ENCODE measurements at regions not wholly inside any gene's neighbourhood (a gene's known extent, or its start where the extent isn't known, plus 50 kb on each side); places are given as distances from the start of the nearest gene placed in this dataset.

DNA sequence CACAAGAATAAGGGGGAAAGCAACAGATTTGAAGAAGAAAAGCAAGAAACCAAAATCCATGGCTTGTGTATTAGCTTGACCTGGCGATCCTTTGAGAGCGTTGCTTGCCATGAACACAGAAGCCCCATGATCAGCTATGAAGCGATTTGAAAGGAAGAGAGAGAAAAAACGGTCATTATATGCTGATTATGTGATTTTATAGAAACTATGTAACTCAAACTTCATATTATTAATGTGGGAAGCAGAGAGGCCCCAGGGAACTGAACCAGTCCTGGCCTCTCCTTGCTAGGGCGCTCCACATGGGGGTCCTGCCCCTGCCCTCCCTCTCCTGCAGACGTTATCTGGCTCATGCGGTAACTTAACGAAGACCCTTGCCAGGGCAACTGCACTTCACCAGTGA is 306.1 kb upstream of the ADARB2 start:
- Histone ChIP-seq H3K9me2 (replicated peaks; ENCODE audit: low read length) (no peaks in the 10 kb centered on the region), H3K4me2 (ENCODE audit: low read length) (no peak overlapping the region), H3K27me3 (ENCODE audit: low read length) (no peaks in the 10 kb centered on the region), H3K36me3 (ENCODE audit: low read depth, low read length) (no peaks in the 10 kb centered on the region), H3K4me1 (ENCODE audit: insufficient read depth, low read length) (no peaks in the 10 kb centered on the region), H3F3A (ENCODE audit: low read length, unreplicated experiment) (no peaks in the 10 kb centered on the region), H3K79me2 (ENCODE audit: low read length) (no peaks in the 10 kb centered on the region), H3K27ac (ENCODE audit: low read length) (no peak overlapping the region), H2AFZ (ENCODE audit: low read length) (no peak overlapping the region), H4K20me1 (ENCODE audit: low read length) (no peaks in the 10 kb centered on the region), H3K9ac (ENCODE audit: low read length) (no peak overlapping the region), H3K4me3 (ENCODE audit: low read length) (no peak overlapping the region), H3K9me3 (ENCODE audit: low read length) (no peaks in the 10 kb centered on the region)
- TF ChIP-seq, protein P1, sequence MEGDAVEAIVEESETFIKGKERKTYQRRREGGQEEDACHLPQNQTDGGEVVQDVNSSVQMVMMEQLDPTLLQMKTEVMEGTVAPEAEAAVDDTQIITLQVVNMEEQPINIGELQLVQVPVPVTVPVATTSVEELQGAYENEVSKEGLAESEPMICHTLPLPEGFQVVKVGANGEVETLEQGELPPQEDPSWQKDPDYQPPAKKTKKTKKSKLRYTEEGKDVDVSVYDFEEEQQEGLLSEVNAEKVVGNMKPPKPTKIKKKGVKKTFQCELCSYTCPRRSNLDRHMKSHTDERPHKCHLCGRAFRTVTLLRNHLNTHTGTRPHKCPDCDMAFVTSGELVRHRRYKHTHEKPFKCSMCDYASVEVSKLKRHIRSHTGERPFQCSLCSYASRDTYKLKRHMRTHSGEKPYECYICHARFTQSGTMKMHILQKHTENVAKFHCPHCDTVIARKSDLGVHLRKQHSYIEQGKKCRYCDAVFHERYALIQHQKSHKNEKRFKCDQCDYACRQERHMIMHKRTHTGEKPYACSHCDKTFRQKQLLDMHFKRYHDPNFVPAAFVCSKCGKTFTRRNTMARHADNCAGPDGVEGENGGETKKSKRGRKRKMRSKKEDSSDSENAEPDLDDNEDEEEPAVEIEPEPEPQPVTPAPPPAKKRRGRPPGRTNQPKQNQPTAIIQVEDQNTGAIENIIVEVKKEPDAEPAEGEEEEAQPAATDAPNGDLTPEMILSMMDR (conservative IDR thresholded peaks at IDR 0.05; ENCODE audit: low read depth, low read length), result no peak
- TF ChIP-seq EZH2phosphoT487 (IDR thresholded peaks at IDR 0.05; ENCODE audit: borderline replicate concordance, low read length), result no peak
- TF ChIP-seq EZH2 (IDR thresholded peaks at IDR 0.05; ENCODE audit: low read length, unreplicated experiment), result no peak
- POLR2A ChIA-PET (ENCODE audit: unreplicated experiment), result no interaction called here
- intact Hi-C loops (cut with micrococcal nuclease), result no loop called here
- ATAC-seq (no peak), DNase-seq (no peak)
- CTCF ChIA-PET, result no interaction called here
- BruUV-seq (replicated peaks), result no TSS peak

DNA sequence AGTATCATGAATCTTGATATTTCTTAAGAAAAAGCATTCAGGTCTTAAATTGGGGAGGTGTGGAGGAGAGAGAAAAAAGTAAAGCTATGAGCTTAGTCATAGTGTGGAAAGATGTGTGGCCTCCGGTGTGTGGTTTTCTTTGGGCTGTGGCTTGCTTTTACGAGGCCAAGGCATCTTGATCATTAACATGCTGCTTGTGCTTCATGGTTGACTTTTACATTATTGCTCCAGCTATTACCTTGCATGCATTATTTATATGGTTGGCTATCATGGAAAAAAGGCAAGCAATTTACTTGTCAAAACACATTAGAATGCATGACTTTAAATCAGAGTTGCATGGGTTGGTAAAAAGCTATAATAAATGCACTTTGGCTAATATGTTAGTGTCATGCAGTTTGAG is 300.7 kb upstream of the ADARB2 start:
- no peaks in the 10 kb centered on the region for H3K27me3 ChIP-seq (ENCODE audit: low read length)
- TF ChIP-seq EZH2 (IDR thresholded peaks at IDR 0.05; ENCODE audit: low read length, unreplicated experiment), result no peak
- TF ChIP-seq, protein P1 (conservative IDR thresholded peaks at IDR 0.05; ENCODE audit: low read depth, low read length), result no peak
- TF ChIP-seq EZH2phosphoT487 (IDR thresholded peaks at IDR 0.05; ENCODE audit: borderline replicate concordance, low read length), result no peak
- H4K20me1 ChIP-seq (ENCODE audit: low read length), result no peaks in the 10 kb centered on the region
- H3K27ac ChIP-seq (ENCODE audit: low read length), result no peak overlapping the region
- no peaks in the 10 kb centered on the region for H3K9me2 ChIP-seq (replicated peaks; ENCODE audit: low read length)
- ATAC-seq, result no peak
- DNase-seq, result no peak
- H3F3A ChIP-seq (ENCODE audit: low read length, unreplicated experiment), result no peaks in the 10 kb centered on the region
- H3K9ac ChIP-seq (ENCODE audit: low read length), result no peak overlapping the region
- H3K9me3 ChIP-seq (ENCODE audit: low read length), result no peaks in the 10 kb centered on the region
- BruUV-seq (replicated peaks), result no TSS peak
- H3K36me3 ChIP-seq (ENCODE audit: low read depth, low read length), result no peaks in the 10 kb centered on the region
- H3K4me3 ChIP-seq (ENCODE audit: low read length), result no peak overlapping the region
- POLR2A ChIA-PET (ENCODE audit: unreplicated experiment), result no interaction called here
- CTCF ChIA-PET, result no interaction called here
- no peaks in the 10 kb centered on the region for H3K4me1 ChIP-seq (ENCODE audit: insufficient read depth, low read length)
- no peak overlapping the region for H3K4me2 ChIP-seq (ENCODE audit: low read length)
- H3K79me2 ChIP-seq (ENCODE audit: low read length), result no peaks in the 10 kb centered on the region
- intact Hi-C loops (cut with micrococcal nuclease), result no loop called here
- no peak overlapping the region for H2AFZ ChIP-seq (ENCODE audit: low read length)

DNA sequence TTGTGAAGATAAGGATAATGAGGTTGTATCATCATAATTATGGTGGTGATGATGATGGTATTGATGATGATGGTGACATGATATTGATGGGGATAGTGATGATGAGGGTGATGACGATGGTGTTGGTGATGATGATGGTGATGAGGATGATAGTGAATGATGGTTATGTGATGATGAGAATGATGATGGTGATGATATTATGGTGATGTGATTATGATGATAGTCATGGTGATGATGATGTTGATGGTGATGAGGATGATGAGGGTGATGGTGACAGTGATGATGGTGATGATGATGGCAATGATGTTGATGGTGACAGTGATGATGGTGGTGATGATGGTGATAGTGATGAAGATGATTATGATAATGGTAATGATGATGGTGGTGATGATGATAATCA is 299.9 kb upstream of the ADARB2 start:
- Histone ChIP-seq H3K4me1 (ENCODE audit: insufficient read depth, low read length) (no peaks in the 10 kb centered on the region), H3F3A (ENCODE audit: low read length, unreplicated experiment) (no peaks in the 10 kb centered on the region), H3K9me2 (replicated peaks; ENCODE audit: low read length) (no peaks in the 10 kb centered on the region), H3K27me3 (ENCODE audit: low read length) (no peaks in the 10 kb centered on the region), H3K9ac (ENCODE audit: low read length) (no peak overlapping the region), H4K20me1 (ENCODE audit: low read length) (no peaks in the 10 kb centered on the region), H3K4me3 (ENCODE audit: low read length) (no peak overlapping the region), H2AFZ (ENCODE audit: low read length) (no peak overlapping the region), H3K27ac (ENCODE audit: low read length) (no peak overlapping the region), H3K4me2 (ENCODE audit: low read length) (no peak overlapping the region), H3K9me3 (ENCODE audit: low read length) (no peaks in the 10 kb centered on the region), H3K79me2 (ENCODE audit: low read length) (no peaks in the 10 kb centered on the region), H3K36me3 (ENCODE audit: low read depth, low read length) (no peaks in the 10 kb centered on the region)
- TF ChIP-seq EZH2 (IDR thresholded peaks at IDR 0.05; ENCODE audit: low read length, unreplicated experiment), result no peak
- TF ChIP-seq EZH2phosphoT487 (IDR thresholded peaks at IDR 0.05; ENCODE audit: borderline replicate concordance, low read length), result no peak
- TF ChIP-seq, protein P1 (conservative IDR thresholded peaks at IDR 0.05; ENCODE audit: low read depth, low read length), result no peak
- CTCF ChIA-PET, result no interaction called here
- DNase-seq (no peak), ATAC-seq (no peak)
- POLR2A ChIA-PET (ENCODE audit: unreplicated experiment), result no interaction called here
- intact Hi-C loops (cut with micrococcal nuclease), result no loop called here
- BruUV-seq (replicated peaks), result no TSS peak

Data from PC-3 (cell line).